Germinal center (tissue), 1 donor: ENCODE measurements at regions not wholly inside any gene's neighbourhood (a gene's known extent, or its start where the extent isn't known, plus 50 kb on each side); places are given as distances from the start of the nearest gene placed in this dataset.

Experiments
- DNase-seq: peaks from one replicate; pipeline ENCODE4 v3.0.0; 2012; ENCODE audit warnings: mixed read lengths, low spot score

DNA sequence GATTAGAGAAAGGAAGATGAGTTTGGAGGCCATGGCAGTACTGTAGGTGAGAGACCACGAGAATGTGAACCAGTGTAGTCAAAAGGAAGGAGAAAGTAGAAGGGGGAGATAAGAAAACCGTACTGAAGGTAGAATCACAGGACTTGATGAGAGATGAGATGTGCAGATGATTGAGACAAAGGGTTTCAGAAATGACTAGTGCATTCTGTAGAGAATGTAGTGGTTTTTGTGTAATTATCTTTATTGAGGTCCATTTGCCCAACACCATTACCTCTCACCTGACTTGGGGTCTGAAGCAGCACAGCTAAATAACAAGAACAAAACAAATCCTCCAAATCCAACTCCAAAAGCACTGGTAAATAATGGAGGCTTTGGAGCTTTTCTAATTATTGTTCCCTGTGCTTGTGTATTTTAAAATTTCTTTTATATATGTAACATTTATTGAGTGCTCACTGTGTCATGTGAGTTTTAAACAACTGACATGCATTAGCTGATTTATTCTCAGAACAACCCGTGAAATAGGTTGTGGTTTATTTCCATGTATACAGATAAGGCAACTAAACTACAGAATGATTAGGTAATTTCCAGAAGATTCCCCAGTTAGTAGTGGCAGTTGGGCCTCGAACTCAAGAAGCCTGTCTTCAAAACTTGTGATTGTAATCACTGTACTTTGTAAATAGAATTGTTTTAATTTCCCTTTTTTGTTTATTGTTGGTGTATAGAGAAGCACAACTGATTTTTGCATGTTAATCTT is 390.0 kb downstream of the AEBP2 start:
- DNase-seq, result no peak

DNA sequence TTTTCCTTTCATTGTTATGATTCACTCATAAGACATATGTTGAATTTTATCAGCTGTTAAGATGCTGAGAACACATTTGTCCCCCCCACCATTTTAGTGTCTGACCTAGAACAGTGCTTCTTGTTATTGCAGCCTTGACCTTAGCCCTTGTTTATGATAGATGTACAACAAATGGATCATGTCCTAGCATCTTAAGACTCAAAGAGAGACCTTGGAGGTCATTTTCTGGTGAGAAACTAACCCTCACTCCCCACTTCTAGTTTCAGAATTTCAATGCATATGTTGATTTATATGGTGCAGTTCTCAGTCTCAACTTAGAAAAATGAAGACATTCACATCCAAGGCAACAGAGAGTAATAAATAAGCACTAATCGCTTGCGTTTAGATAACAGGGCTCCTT is 391.2 kb downstream of the AEBP2 start:
- no peak for DNase-seq

DNA sequence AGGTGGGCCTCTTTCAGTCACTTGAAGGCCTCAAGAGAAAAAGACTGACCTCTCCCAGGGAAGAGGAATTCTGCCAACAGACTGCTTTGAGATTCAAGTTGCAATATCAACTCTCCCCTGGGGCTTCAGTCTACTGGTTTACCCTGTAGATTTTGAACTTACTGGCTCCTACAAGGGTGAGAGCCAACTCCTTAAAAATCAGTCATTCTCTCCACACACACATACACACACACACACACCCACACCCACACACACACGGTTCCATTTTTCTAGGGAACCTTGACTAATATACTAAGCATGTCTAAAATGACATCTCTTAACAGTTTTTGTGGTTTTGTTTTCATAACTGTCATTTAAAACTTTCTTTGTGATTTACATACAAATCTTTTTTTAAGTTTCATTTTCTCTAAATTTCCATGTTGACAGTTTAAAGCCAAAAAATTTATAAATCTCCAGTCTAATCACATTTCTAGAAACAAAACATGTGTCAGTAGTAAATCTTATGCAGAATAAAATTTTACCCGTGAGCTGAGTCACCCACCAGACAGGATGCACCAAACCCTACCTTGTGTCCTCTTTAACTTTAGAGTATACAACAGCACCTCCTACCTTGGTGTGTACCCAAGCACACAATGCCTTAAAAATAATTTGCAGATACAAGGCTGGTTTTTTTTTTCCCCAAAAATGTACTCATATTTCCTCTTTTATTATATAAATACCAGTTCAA is 394.6 kb downstream of the AEBP2 start:
- DNase-seq, result no peak

DNA sequence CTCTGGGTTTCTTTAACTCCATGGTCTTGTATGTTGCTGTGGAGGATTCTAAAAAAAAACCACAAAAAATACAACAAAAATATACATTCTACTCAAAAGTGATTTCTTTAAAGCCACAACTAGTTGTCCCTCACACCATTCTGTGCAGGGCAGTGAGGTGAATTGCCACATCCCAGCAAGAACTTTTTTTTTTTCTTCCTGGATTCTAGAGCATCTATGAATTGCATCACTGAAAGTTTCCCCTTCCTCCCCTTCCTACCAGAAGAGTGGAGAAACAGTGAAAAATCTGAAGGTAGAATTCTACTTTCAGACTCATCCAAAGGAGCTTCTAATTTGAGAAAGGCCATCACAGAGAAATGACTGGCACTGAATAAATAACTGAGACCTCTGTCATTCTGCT is 395.3 kb downstream of the AEBP2 start:
- DNase-seq, result no peak

DNA sequence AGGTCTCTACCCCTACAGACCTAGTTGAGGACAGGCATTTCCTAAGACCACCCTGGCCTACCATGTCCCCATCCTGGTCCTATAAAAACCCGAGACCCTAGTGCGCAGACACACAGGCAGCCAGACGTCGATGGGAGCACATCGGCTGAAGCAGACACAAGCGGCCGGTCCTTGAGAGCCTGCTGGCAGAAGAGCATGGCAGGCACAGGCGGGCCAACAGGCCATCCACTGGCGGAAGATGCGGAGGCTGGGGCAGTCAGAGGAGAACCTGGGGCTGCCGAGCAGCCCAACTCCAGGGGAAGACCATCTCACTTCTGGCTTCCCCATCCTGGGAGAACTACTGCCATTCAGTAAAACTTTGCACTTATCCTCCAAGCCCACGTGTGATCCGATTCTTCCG is 396.8 kb downstream of the AEBP2 start:
- DNase-seq, result no peak

DNA sequence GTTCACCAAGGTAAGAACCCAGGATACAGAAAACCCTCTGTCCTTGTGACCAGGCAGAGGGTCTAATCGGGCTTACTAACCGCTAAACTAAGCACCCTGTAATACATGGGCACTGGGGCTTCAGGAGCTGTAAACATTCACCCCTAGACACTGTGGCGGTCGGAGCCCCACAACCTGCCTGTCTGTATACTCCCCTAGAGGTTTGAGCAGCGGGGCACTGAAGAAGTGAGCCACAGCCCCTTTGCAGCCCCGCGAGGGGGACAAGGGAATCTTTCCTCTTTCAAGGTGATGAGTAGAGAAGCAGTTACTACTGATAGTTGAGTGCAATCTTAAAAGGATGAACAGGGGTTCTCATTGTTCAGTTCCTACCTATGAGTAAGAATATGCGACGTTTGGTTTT is 397.2 kb downstream of the AEBP2 start:
- no peak for DNase-seq

DNA sequence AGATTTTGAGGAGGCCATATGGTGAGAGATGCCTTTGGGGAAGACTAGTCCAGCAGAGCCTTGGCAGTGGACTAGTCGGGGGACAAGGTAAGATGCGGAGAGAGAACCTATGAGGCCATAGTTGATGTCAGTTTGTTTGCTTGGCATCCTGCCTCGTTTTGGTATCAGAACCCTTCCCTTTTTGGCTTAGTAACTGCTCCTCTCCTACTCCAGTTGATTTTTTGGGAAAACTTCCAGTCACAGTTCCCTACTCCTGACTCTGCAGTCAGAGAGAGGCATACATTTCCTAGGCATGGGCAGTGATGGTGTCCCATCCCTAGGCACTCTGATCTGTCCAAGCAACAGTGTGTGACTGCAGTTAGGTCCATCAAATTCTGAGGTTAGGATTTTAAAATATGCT is 398.3 kb downstream of the AEBP2 start:
- DNase-seq, result no peak

DNA sequence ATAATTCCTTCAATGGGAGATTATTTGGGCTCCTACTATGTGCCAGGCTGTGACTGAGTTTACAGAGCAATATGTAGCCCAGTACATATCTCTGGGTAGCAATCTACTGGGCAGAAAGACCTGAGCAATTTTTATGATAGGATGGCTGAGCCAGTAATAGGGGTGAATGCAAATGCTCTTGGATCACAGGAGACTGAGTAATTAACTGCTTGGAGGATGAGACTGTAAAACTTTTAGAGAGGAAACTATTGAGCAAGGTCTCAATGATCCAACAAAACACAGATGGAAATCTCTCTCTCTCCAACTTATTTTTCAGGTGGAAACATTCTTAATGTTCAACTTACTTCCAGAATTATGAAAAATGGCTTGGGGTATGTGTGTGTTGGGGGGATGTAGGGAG is 402.2 kb downstream of the AEBP2 start:
- DNase-seq, result no peak

DNA sequence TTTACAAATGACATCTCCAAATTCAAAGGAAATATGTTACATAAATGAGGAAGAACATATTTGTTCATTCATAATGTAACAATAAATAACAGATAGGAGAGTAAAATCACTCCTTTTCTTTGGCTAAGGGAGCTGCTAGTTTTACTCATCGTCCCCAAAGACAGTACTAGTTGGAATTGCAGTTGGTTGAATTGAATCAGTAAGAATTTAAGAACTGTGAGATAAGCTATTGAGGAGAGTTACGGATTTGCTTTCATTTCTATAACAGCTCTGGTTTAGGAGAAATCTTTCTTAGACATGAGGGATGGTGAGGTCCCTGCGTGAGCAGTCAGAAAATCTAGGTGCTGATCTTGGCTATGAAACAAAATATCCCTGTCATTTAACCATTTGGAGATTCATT is 402.8 kb downstream of the AEBP2 start:
- no peak for DNase-seq

DNA sequence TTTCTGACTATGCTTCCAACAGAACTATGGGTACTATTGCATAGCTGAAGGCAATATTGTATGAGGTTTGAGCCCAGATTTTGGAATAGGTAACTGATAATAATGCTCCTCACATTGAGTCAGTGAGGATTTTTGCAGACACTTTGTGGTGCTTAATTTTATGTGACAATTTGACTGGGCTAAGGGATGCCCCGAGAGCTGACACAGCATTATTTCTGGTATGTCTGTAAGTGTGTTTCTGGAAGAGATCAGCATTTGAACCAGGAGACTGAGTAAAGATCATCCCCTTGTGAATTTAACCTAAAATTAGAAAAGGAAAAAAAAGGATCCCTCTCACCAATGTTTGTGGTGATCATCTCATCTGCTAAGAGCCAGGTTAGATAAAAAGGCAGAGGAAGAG is 404.9 kb downstream of the AEBP2 start:
- DNase-seq, result no peak

DNA sequence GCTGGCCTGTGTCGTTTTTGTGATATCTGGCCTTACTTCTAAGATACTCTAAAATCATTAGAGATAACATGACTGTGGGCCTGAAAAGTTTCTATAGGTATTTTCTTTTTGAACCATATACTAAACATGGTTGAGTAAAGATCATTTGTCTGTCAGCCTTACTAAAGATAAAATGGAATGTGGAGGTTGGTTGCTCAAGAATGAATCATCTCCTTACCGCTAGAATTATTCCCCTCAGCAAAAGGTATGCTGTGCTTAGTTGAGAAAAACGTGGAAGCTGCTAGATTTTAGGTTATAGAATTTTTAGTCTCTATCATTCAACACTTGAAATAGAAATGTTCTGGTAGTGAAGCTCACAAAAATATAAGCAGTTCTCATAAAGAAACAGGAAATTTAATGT is 407.3 kb downstream of the AEBP2 start:
- DNase-seq, result no peak

DNA sequence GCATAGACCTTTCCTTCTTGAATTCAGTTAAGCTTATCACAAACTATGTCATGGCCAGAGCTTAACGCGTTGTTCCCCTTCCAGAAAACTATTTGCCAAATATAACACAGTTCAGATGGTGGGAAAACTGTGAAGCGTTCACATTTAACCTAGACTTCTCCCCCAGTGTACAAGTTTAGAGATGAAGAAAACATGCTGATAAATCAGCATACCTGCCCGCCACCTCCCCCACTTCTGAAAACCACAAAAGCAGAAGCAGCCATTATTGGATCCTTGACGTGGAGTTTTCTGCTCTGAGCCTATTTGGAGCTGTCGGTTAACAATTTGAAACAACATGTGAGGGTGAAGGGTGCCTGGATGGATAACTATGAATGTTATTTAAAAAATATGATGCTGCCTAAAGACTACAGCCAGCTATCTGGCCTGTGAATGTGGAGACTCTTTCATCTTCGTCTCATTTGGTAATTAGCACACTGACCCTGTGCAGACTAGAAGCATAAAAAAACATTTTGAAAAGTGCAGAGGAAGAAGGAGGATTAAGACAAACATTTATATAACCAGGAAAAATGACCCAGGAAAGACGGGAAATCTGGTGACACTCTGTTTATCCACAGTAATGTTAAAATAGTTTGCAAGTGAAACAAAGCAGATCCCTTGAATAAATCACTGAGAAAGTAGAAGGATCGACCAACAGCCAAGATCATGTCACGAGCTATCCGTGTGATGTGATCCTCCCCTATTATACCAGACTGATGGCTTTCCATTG is 408.2 kb downstream of the AEBP2 start:
- DNase-seq, result no peak

DNA sequence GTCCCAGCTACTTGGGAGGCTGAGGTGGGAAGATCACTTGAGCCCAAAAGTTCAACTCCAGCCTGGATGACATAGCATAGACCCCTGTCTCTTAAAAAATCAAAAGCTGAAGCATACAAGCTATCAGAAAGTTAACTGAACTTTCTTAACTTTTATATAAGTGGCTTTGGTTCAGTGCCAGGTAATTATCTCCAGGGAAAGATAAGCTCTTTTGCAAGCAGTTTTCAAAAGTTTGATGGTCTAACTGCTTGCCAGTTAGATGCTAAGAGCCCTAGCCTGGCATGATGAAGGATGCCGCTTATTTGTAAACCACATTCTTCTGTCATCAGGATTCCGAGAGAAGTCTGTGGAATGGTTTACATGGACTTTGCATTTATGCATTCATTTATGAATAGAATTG is 409.1 kb downstream of the AEBP2 start:
- DNase-seq, result no peak

DNA sequence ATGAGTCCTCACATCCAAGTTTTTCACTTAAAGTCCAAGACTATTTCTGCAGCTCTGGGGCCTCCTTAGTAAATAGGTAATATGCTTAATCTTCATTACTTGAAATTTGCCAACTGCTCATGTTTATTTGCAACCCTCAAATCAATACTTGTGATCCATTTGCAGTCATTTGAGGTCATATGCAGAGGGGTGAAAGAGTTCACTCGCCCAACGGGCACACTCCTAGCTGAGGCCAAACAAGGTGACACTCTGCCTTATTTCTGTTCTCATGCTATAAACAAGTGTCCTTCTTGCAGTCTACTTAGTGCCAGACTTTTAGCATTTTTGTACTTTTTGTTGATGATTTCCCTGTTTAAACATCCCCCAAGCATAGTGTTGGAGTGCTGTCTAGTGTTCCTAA is 409.9 kb downstream of the AEBP2 start:
- DNase-seq, result no peak

DNA sequence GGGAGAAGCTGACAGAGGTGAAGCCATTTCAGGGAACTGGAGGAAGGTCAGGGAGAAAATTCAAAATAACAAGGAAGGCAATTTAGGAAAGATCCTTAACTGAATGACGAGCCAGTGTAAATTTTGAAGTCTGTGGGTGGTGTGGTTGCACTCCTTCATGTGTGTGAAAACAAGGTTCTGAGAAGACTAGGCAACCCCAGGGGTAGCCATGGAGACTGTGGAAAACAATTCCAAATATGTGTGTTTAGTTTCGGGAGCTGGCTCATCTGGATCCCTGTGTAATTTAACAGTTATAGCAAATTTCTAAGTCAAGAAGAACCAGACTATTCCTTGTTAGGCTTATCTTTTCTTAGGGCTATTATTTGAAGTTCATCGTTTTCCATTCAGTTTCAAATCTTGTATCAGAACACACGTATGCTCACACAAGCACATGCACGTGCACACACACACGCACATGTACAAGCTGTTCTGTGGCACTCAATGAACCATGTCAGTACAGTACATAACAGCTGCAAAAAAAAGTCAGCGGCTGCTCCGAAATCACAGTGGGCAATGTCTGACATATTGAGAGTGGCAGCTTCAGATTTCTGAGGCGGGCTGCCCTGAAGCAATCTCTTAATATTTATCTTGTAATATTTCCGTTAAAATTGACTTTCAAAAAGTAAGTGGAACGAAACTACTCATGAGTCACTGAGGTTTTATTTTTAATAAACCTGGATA is 411.2 kb downstream of the AEBP2 start:
- no peak for DNase-seq

DNA sequence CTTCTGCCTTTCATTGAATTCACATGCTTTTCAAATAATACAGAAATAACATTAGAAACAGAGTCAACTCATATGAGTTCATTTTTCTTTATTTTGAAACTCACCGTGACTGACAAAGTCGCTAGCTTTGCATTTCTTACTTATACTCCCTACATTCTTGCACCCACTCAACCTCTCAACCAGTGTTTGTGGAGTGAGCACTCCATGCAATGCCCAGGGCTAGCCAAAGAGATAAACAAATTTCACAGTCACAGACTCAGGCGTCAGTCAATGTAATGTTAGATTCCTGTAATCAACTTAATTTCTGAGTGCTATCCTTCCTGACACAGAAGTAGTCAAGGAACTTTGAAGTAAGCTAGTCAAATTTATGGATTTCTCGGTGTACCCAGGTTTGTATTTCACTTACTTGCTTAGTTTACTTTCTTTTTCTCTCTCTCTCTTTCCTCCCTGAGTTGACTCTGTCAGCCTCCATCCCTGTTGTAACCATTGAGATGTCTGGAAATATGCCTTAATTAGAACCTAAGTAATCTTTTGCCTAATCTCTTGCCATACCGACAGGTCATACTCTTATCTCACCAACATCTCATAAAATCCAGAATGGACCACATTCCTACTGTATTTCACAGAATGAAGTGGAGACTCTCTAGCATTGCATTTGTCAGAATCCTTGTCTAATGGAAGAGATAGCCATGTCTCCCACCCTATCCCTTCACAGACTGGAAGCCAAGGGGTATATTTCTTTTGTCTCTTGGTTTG is 413.0 kb downstream of the AEBP2 start:
- no peak for DNase-seq

DNA sequence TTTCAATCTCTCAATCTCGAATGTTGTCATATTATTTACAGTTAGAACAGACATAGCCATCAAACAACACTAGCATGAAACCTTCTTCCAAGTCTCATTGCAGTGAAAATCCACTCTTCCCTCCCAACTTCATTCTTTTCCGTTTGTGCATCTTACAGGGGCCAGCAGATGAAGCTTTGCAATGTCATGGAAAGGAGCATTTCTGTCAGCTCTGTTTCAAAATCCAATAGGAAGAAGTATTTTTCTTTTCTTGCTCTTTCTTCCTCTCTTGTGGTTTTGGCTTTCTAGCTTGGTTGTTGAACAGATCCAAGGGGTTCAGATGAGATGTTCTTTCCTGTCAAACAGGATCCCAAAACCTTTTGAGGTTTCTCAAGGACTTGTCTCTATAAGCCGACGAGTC is 416.6 kb downstream of the AEBP2 start:
- DNase-seq, result no peak

DNA sequence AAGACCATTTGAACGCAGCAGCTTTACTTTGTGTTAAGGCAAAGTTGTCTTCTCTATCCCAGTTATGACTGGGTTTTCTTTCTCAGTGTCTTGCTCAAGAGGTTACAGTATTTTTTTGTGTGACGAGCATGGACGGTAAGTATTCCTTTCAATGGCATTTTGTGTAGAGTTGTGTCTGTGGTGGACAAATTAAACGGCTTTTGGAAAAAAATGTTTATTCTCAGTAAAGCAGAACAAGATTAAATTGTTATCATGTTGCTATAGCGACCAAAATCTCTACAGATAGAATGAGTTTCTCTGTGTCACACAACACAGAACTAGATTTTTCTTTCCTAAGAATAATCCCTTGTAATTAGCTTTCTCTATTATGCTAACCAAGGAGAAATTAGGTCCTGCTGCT is 417.1 kb downstream of the AEBP2 start:
- DNase-seq, result no peak

DNA sequence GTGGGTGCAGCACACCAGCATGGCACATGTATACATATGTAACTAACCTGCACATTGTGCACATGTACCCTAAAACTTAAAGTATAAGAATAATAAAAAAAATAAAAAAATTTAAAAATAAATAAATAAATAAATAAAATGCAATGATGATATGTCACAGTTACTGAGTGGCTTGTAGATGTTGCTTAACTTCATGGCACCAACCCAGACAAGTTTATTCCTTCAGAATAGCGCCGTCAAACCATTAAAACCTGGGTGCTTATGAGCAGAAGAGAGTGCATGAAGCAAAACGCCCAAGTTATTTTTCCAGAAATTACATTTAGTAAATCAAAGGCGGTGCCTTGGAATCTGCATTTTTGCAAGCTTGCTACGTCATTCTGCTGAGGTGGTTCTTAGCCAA is 417.9 kb downstream of the AEBP2 start:
- DNase-seq, result no peak

DNA sequence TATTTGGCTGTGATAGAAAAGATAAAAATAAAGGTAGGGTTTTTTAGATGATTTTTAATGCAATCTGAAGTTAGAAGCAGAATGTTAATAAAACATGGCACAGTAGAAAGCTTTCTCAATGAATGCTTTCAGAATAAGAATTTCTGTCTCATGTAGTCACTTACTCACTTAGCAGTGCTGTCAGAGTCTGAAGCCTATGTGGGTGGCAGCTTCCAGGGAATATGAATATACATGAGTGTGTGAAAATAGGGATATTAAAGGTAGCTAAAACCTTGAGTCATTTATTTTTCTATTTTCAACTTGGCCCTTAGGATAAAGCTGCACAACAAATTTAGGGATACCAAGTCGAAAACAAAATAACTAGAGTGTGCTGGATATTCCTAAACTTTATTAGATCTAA is 427.9 kb downstream of the AEBP2 start:
- no peak for DNase-seq

DNA sequence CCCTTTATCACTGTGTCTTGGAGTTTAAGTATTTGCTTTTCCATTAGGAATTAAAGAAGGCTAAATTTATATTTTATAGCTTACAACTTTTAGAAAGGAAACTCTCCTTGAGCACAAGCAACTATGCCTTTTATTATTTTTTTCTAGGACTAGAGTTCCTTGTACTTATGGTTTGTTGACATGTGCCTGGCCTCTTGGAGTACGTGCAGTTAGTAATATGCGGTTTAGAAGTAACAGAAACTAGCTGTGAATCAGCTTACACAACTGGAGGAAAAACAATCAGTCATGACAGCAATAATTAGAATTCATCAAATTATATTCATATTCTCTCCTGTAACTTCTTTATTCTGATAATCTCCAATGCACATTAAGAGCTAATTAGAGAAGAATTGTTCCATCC is 428.7 kb downstream of the AEBP2 start:
- DNase-seq, result no peak

DNA sequence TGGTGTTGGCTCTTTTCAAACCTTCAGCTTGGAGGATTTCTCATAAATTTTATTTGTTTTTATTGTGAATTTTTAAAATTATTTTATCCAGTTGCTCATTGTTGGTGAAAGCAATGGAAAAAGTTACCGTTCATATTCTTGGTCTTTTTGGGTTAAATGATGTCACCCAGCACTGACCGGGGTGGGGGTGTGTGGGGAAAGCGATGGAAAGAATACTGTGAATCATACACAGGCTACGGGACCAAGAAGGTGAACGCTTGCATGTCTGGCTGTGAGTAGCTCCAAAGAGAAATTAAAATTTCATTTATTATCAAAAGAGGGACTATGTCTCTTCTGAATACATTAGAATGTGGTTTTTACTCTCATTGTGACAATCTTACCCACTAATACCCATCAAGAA is 430.1 kb downstream of the AEBP2 start:
- no peak for DNase-seq
